AG09309 (cell line): ENCODE measurements at regions not wholly inside any gene's neighbourhood (a gene's known extent, or its start where the extent isn't known, plus 50 kb on each side); places are given as distances from the start of the nearest gene placed in this dataset.

ENCODE experiments used
- DNase-seq: peaks from one replicate; pipeline ENCODE4 v3.0.0-alpha.2; 2010; ENCODE audit warnings: low read depth
- H3K4me3 ChIP-seq: 2 replicates; pipeline ENCODE4 v1.5.1; 2011; ENCODE audit warnings: mild to moderate bottlenecking, low read depth, low read length, moderate library complexity; ENCODE audit not compliant: control insufficient read depth
- TF ChIP-seq, protein P1 (sequence below): IDR thresholded peaks from 2 replicates; pipeline ENCODE4 v1.5.1; 2011; ENCODE audit warnings: mild to moderate bottlenecking, low read depth, low read length, inconsistent platforms; ENCODE audit not compliant: insufficient read depth, control insufficient read depth; ENCODE audit errors: missing control alignments

DNA sequence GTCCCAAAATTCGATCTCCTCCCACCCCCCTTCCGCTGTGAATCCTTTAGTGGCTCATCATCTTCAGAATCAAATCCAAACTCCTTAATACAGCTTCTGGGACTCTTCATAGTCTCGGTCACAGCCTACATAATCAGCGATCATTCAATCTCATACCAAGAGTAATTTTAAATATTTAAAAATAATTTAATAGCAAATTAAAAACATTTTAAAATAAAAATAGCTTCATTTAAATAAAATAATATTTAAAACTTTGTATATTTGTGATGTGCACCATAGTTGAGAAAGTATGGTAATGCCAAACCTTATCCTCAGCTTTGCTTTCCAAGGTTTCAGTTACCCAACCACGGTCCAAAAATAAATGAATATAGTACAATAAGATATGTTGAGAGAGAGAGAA is 70.0 kb upstream of the NR3C1 start:
- no peak for DNase-seq
- TF ChIP-seq, protein P1, sequence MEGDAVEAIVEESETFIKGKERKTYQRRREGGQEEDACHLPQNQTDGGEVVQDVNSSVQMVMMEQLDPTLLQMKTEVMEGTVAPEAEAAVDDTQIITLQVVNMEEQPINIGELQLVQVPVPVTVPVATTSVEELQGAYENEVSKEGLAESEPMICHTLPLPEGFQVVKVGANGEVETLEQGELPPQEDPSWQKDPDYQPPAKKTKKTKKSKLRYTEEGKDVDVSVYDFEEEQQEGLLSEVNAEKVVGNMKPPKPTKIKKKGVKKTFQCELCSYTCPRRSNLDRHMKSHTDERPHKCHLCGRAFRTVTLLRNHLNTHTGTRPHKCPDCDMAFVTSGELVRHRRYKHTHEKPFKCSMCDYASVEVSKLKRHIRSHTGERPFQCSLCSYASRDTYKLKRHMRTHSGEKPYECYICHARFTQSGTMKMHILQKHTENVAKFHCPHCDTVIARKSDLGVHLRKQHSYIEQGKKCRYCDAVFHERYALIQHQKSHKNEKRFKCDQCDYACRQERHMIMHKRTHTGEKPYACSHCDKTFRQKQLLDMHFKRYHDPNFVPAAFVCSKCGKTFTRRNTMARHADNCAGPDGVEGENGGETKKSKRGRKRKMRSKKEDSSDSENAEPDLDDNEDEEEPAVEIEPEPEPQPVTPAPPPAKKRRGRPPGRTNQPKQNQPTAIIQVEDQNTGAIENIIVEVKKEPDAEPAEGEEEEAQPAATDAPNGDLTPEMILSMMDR = no peak
- H3K4me3 ChIP-seq = no peak overlapping the region

DNA sequence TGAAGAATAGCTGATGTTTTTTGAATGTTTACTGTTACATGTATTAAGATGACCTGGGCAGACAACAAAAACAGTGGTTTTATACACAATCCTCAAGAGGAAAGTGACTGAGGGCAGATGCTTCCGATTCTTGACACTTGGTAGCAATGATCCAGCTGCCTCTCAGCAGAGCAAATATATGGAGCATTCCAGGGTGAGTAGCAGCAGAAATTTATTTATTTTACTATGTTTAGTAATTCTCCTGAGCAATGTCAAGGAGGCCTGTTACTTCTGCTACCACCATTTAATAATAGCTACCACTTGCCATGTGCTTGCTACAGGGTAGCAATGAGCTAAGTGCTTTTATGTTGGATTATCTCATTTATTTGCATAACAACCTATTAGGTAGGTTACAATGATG is 69.1 kb upstream of the NR3C1 start:
- DNase-seq = no peak
- no peak overlapping the region for H3K4me3 ChIP-seq
- TF ChIP-seq, protein P1 = no peak

DNA sequence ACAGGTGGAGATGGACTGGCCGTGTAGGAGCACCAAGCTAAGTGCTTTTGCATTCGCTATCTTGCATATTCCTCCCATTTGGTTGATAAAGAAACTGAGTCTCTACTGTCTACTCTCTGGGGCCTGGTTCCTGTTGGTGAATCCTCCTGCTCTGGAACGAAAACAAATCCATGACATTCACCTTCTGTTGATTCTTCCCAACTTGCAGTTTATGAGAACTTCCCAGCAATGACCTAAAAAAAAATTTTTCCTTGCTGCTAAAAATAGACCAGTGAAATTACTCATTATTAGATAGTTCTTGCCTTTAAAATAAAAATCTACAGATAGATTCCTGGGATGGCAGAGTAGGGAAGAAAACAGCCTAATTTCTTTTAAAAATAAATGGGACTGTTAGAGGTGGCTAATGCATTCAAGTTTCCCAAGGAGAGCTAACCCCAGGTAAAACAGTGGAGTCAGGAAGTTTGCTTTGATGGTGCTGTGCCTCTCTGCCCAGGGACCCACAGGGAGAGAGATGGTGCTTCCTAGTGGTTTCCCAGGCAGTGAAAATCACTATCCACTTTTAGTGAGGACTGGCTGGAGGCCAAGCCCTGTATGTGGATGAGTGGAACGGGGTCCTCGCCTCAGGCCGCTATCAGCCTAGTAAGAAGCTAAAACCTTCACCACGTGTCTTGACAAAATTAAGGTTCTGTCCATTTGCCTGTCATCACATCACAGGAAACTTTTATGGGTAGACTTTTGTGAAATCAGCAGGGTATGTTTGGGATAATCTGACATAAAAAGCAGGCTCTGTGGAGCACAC is 68.4 kb upstream of the NR3C1 start:
- TF ChIP-seq, protein P1 = no peak
- no peak overlapping the region for H3K4me3 ChIP-seq
- no peak for DNase-seq

DNA sequence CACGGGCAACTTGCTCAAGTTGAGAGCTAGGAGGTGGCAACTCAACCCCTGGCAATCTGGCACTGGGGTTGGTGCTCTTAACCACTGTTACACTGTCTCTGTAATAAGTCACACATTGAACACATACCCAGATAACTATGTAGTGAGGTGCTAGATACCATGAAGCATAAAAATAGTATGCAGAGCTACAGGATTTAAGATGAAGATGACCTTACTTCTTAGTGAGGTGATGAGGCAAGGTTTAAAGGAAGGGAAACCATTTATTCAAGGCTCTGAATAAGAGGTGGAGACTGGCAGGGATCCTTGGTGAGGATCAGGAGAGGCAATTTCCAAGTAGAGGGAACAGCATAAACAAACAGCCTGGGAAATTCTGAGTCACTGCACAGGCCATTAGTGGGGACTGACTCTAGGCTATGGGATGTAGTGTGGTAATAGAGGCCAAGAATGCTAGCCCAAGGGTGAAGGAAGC is 67.6 kb upstream of the NR3C1 start:
- H3K4me3 ChIP-seq = no peak overlapping the region
- TF ChIP-seq, protein P1 = no peak
- DNase-seq = no peak

DNA sequence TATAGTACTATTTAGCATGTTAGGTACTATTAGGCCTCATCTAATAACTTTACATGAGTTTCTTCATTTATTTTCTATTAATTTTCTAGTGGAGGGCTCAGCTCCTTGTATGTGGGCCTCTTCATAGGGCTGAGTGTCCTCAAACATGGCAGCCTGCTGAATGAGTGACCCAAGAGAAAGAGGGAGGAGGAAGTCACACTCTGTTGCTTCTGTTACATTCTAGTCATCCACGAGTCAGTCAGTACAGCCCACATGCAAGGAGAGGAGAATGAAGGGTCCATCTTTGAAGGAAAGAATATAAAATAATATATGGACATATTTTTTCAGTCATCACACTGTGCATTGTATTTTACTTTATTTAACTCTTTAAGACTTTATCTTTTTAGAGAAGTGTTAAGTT is 66.6 kb upstream of the NR3C1 start:
- no peak for DNase-seq
- TF ChIP-seq, protein P1 = no peak
- no peak overlapping the region for H3K4me3 ChIP-seq

DNA sequence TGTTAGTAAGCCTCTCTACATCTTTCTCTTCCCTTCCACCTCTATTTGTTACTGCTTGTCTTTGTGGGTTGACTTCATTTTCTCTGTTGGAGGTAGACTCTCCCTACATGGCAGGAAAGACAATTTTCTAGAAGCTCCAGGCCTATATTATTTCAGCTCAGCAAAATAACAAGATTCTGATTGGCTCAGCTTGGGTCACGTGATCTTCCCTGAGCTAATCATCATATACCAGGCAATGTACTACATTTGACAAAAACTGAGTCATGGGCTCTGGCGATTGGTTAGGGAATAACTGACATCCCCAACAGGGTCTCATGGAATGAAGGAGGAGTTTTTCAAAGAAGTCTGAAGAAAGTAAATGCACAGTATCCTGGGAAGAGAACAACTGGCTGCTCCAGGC is 65.6 kb upstream of the NR3C1 start:
- TF ChIP-seq, protein P1 = no peak
- no peak overlapping the region for H3K4me3 ChIP-seq
- DNase-seq = no peak

DNA sequence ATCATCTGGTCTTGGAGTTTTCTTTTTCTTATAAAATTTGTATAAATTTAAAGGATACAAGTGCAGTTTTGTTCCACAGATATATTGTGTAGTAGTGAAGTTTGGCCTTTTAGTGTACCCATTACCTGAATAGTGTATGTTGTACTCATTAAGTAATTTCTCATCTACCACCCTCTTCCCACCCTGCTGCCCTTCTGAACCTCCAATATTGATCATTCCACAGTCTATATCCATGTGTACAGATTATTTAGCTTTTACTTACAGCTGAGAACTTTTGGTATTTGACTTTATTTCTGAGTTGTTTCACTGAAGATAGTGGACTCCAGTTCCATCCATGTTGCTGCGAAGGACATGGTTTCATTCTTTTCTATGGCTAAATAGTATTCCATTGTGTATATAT is 63.1 kb upstream of the NR3C1 start:
- H3K4me3 ChIP-seq = no peak overlapping the region
- DNase-seq = no peak
- TF ChIP-seq, protein P1 = no peak
